GM23338 (cell line): ENCODE measurements at regions not wholly inside any gene's neighbourhood (a gene's known extent, or its start where the extent isn't known, plus 50 kb on each side); places are given as distances from the start of the nearest gene placed in this dataset.

Source experiments
- ATAC-seq: fragments of 200-7000 bp; cut with Tn5 transposase; 3 replicates; pipeline ENCODE4 v1.9.1; 2020
- DNase-seq: peaks from one replicate; pipeline ENCODE4 v3.0.0-alpha.2; 2015; ENCODE audit warnings: low spot score
- H2AFZ ChIP-seq: fragments of 200-600 bp; sonication (generic); 2 replicates; pipeline ENCODE4 v1.8.0; 2016; ENCODE audit warnings: antibody characterized with exemption, mild to moderate bottlenecking, moderate library complexity
- H3F3A ChIP-seq: fragments of 200-600 bp; sonication (generic); replicated peaks from 2 replicates; pipeline ENCODE4 v1.8.0; 2017; ENCODE audit warnings: antibody characterized with exemption, mixed run types, low read depth
- H3K27ac ChIP-seq: fragments of 200-600 bp; sonication (generic); 2 replicates; pipeline ENCODE4 v1.6.1; 2016; ENCODE audit warnings: low read depth
- H3K27me3 ChIP-seq: fragments of 200-600 bp; sonication (generic); 2 replicates; pipeline ENCODE4 v1.8.0; 2016; ENCODE audit warnings: mild to moderate bottlenecking, mixed run types, moderate library complexity; ENCODE audit not compliant: insufficient read depth
- H3K36me3 ChIP-seq: fragments of 200-600 bp; sonication (generic); 2 replicates; pipeline ENCODE4 v1.8.0; 2016; ENCODE audit warnings: mild to moderate bottlenecking; ENCODE audit not compliant: insufficient read depth
- H3K4me1 ChIP-seq: fragments of 200-600 bp; sonication (generic); 2 replicates; pipeline ENCODE4 v1.8.0; 2016; ENCODE audit warnings: mild to moderate bottlenecking, moderate library complexity; ENCODE audit not compliant: insufficient read depth
- H3K4me2 ChIP-seq: fragments of 200-600 bp; sonication (generic); 2 replicates; pipeline ENCODE4 v1.7.1; 2017; ENCODE audit warnings: mixed run types
- H3K4me3 ChIP-seq: fragments of 200-600 bp; sonication (generic); 2 replicates; pipeline ENCODE4 v1.6.1; 2016; ENCODE audit warnings: mixed run types
- H3K79me2 ChIP-seq: fragments of 200-600 bp; sonication (generic); replicated peaks from 2 replicates; pipeline ENCODE4 v1.8.0; 2017; ENCODE audit warnings: mild to moderate bottlenecking; ENCODE audit not compliant: insufficient read depth
- H3K9me2 ChIP-seq: fragments of 200-600 bp; sonication (generic); 2 replicates; pipeline ENCODE4 v1.8.0; 2017; ENCODE audit not compliant: insufficient read depth
- H4K20me1 ChIP-seq: fragments of 200-600 bp; sonication (generic); replicated peaks from 2 replicates; pipeline ENCODE4 v1.8.0; 2017; ENCODE audit warnings: mild to moderate bottlenecking; ENCODE audit not compliant: insufficient read depth
- H3K27ac Mint-ChIP-seq: 2 replicates; pipeline ENCODE4 v1.8.0; 2020; ENCODE audit warnings: inconsistent platforms, mild to moderate bottlenecking, moderate library complexity, mixed read lengths
- H3K27me3 Mint-ChIP-seq: 3 replicates; pipeline ENCODE4 v1.8.0; 2022; ENCODE audit warnings: low read depth, mild to moderate bottlenecking, moderate library complexity, mixed read lengths, inconsistent platforms; ENCODE audit not compliant: insufficient read depth, poor library complexity
- H3K36me3 Mint-ChIP-seq: 3 replicates; pipeline ENCODE4 v1.8.0; 2021; ENCODE audit warnings: low read depth, mild to moderate bottlenecking, inconsistent platforms, moderate library complexity, mixed read lengths
- H3K4me1 Mint-ChIP-seq: 3 replicates; pipeline ENCODE4 v1.8.0; 2020; ENCODE audit warnings: mild to moderate bottlenecking, inconsistent platforms, mixed read lengths
- H3K4me3 Mint-ChIP-seq: 3 replicates; pipeline ENCODE4 v1.8.0; 2021; ENCODE audit warnings: moderate library complexity, mild to moderate bottlenecking, inconsistent platforms, mixed read lengths
- H3K9me3 Mint-ChIP-seq: 3 replicates; pipeline ENCODE4 v1.8.0; 2020; ENCODE audit warnings: moderate library complexity, mild to moderate bottlenecking, inconsistent platforms, mixed read lengths
- CREB1 ChIP-seq: fragments of 250-450 bp; sonication (Bioruptor Pico); IDR thresholded peaks from 2 replicates; pipeline ENCODE4 v1.5.0; 2020; ENCODE audit warnings: low read depth, mild to moderate bottlenecking, moderate library complexity
- EZH2 ChIP-seq: fragments of 200-600 bp; sonication (generic); IDR thresholded peaks from one replicate; pipeline ENCODE4 v1.8.0; 2017; ENCODE audit warnings: antibody characterized with exemption, mild to moderate bottlenecking, low read depth; ENCODE audit not compliant: unreplicated experiment
- EZH2phosphoT487 ChIP-seq: fragments of 200-600 bp; sonication (generic); IDR thresholded peaks from one replicate; pipeline ENCODE4 v1.8.1; 2018; ENCODE audit warnings: antibody characterized with exemption; ENCODE audit not compliant: unreplicated experiment
- JUNB ChIP-seq: IDR thresholded peaks from one replicate; pipeline ENCODE4 v1.6.1; 2016; ENCODE audit warnings: antibody characterized with exemption; ENCODE audit not compliant: unreplicated experiment
- POLR2AphosphoS5 ChIP-seq: IDR thresholded peaks from 2 replicates; pipeline ENCODE4 v1.6.1; 2016; ENCODE audit warnings: antibody characterized with exemption, low read depth
- STAT1 ChIP-seq: IDR thresholded peaks from one replicate; pipeline ENCODE4 v1.6.1; 2016; ENCODE audit warnings: antibody characterized with exemption; ENCODE audit not compliant: unreplicated experiment
- ZNF114 ChIP-seq: fragments of 250-450 bp; sonication (Bioruptor Pico); IDR thresholded peaks from 2 replicates; pipeline ENCODE4 v1.5.0; 2020; ENCODE audit warnings: mild to moderate bottlenecking, moderate library complexity
- ZNF331 ChIP-seq: fragments of 250-450 bp; sonication (Bioruptor Pico); IDR thresholded peaks from 2 replicates; pipeline ENCODE4 v1.5.0; 2020; ENCODE audit warnings: low read depth, mild to moderate bottlenecking, moderate library complexity
- TF ChIP-seq, protein P1 (sequence below), 2 experiments: fragments of 200-600 bp in 1 of 2; sonication (generic) in 1 of 2; conservative IDR thresholded peaks; 2 replicates each; pipeline versions ENCODE4 v1.5.1 to v1.6.1; 2016 to 2017; ENCODE audit warnings: antibody characterized with exemption in 2 of 2, low read depth in 2 of 2, mild to moderate bottlenecking in 2 of 2, moderate library complexity in 1 of 2
- TF ChIP-seq, protein P2 (sequence below): IDR thresholded peaks from one replicate; pipeline ENCODE4 v1.6.1; 2018; ENCODE audit warnings: antibody characterized with exemption; ENCODE audit not compliant: unreplicated experiment

DNA sequence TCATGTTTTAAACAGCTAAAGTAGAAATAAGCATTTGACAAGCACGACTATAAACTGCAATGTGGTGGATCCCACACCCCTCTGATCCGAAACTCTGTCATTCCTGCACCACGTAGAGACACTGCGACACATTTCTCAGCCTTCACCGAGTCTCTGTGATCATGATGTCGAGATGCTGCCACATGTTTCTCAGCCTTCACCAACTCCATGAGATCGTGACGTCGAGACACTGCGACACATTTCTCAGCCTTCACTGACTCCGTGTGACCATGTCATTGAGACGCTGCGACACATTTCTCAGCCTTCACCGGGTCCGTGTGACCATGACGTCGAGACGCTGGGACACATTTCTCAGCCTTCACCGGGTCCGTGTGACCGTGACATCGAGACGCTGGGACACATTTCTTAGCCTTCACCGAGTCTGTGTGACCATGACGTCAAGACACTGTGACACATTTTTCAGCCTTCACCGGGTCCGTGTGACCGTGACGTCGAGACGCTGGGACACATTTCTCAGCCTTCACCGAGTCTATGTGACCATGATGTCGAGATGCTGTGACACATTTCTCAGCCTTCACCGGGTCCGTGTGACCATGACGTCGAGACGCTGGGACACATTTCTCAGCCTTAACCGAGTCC is 143.0 kb downstream of the TTLL2 start (continued):
- TF ChIP-seq, protein P1, sequence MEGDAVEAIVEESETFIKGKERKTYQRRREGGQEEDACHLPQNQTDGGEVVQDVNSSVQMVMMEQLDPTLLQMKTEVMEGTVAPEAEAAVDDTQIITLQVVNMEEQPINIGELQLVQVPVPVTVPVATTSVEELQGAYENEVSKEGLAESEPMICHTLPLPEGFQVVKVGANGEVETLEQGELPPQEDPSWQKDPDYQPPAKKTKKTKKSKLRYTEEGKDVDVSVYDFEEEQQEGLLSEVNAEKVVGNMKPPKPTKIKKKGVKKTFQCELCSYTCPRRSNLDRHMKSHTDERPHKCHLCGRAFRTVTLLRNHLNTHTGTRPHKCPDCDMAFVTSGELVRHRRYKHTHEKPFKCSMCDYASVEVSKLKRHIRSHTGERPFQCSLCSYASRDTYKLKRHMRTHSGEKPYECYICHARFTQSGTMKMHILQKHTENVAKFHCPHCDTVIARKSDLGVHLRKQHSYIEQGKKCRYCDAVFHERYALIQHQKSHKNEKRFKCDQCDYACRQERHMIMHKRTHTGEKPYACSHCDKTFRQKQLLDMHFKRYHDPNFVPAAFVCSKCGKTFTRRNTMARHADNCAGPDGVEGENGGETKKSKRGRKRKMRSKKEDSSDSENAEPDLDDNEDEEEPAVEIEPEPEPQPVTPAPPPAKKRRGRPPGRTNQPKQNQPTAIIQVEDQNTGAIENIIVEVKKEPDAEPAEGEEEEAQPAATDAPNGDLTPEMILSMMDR (conservative IDR thresholded peaks at IDR 0.05; ENCODE audit: low read depth in 2 of 2): no peak
- no peak for TF ChIP-seq JUNB
- TF ChIP-seq EZH2phosphoT487: no peak
- no peak for TF ChIP-seq CREB1

DNA sequence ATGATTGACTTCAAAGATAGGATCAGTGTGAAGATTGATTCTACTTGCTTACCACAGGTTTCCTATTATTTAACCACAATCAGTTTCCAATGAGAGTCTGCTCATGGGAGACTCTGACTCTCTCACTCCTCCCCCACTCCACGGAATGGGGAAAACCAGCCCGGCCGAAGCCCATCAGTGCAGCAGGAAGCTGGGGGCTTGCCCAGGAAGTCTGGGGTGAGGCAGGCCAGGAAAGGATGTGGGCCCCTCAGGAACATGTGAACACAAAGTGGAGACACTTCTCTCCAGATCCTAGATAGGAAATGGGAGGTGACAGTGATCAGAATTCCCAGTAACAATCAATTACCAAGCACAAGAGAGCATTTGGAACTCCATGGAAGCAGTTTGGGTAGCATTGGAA is 144.2 kb downstream of the TTLL2 start:
- Histone ChIP-seq H3K9me2 (0 out of 2 replicates have a peak, but pooled peaks cover 7% of the 10 kb centered on the region), H3F3A (no peaks in the 10 kb centered on the region), H3K4me2 (no peak overlapping the region), H3K4me3 (no peak overlapping the region), H3K27me3 (no peaks in the 10 kb centered on the region), H3K36me3 (no peaks in the 10 kb centered on the region), H3K4me1 (0 out of 2 replicates have a peak, but pooled peaks cover 10% of the 10 kb centered on the region), H2AFZ (0 out of 2 replicates have a peak overlapping the region, but pooled peaks have one; percentile 16), H4K20me1 (no peaks in the 10 kb centered on the region), H3K27ac (no peak overlapping the region), H3K79me2 (no peaks in the 10 kb centered on the region)
- Mint-ChIP-seq H3K9me3 (peaks cover 2% of the 10 kb centered on the region; the same call in 1 of the 3 replicates), H3K27ac (no peak overlapping the region), H3K36me3 (no peaks in the 10 kb centered on the region), H3K27me3 (peaks cover 13% of the 10 kb centered on the region), H3K4me3 (no peak overlapping the region), H3K4me1 (peaks cover 28% of the 10 kb centered on the region)
- TF ChIP-seq CREB1 (no peak), JUNB (no peak), ZNF114 (CRISPR knock-in tag) (no peak), STAT1 (no peak), POLR2AphosphoS5 (no peak)
- TF ChIP-seq, protein P1 (conservative IDR thresholded peaks at IDR 0.05; ENCODE audit: low read depth in 2 of 2): no peak
- peak; percentile 20; the same call in 1 of the 3 replicates for ATAC-seq
- no peak for DNase-seq

DNA sequence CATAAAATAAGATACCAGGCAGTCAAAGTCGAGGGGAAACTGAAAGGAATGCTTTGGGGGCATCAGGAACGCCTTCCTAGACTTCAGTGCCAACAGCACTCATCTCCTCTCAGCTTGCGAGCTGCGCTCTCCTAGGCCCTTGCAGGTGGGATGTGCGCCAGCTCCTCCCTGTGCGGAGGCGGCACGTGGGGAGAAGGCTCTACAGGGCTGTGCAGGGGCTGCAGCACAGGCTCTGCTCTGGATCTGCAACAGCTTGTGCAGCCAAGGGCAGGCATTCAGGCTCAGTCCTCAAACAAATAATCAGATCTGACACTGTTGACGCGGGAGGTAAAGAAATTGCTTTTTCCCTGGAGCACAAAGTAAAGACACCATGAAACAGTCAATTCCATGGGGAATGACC is 144.8 kb downstream of the TTLL2 start:
- no peak overlapping the region for H3K4me2 ChIP-seq
- H3K79me2 ChIP-seq: no peaks in the 10 kb centered on the region
- Mint-ChIP-seq H3K36me3 (no peaks in the 10 kb centered on the region), H3K9me3 (peaks cover 2% of the 10 kb centered on the region; the same call in 1 of the 3 replicates), H3K27me3 (peaks cover 13% of the 10 kb centered on the region), H3K4me3 (no peak overlapping the region), H3K4me1 (peaks cover 29% of the 10 kb centered on the region), H3K27ac (no peak overlapping the region)
- peak overlapping the region; percentile 43; the same call in 1 of the 2 replicates for H2AFZ ChIP-seq
- H3K36me3 ChIP-seq: no peaks in the 10 kb centered on the region
- H3F3A ChIP-seq: no peaks in the 10 kb centered on the region
- 0 out of 2 replicates have a peak, but pooled peaks cover 7% of the 10 kb centered on the region for H3K9me2 ChIP-seq
- H3K4me3 ChIP-seq: no peak overlapping the region
- H4K20me1 ChIP-seq: no peaks in the 10 kb centered on the region
- no peak for DNase-seq
- H3K4me1 ChIP-seq: 0 out of 2 replicates have a peak, but pooled peaks cover 10% of the 10 kb centered on the region
- ATAC-seq: peak; percentile 17; the same call in 1 of the 3 replicates
- H3K27ac ChIP-seq: no peak overlapping the region
- no peaks in the 10 kb centered on the region for H3K27me3 ChIP-seq
- TF ChIP-seq JUNB (no peak), ZNF331 (CRISPR knock-in tag) (no peak), ZNF114 (CRISPR knock-in tag) (no peak), EZH2 (no peak)
- TF ChIP-seq, protein P1 (conservative IDR thresholded peaks at IDR 0.05; ENCODE audit: low read depth in 2 of 2): no peak
- TF ChIP-seq, protein P2, sequence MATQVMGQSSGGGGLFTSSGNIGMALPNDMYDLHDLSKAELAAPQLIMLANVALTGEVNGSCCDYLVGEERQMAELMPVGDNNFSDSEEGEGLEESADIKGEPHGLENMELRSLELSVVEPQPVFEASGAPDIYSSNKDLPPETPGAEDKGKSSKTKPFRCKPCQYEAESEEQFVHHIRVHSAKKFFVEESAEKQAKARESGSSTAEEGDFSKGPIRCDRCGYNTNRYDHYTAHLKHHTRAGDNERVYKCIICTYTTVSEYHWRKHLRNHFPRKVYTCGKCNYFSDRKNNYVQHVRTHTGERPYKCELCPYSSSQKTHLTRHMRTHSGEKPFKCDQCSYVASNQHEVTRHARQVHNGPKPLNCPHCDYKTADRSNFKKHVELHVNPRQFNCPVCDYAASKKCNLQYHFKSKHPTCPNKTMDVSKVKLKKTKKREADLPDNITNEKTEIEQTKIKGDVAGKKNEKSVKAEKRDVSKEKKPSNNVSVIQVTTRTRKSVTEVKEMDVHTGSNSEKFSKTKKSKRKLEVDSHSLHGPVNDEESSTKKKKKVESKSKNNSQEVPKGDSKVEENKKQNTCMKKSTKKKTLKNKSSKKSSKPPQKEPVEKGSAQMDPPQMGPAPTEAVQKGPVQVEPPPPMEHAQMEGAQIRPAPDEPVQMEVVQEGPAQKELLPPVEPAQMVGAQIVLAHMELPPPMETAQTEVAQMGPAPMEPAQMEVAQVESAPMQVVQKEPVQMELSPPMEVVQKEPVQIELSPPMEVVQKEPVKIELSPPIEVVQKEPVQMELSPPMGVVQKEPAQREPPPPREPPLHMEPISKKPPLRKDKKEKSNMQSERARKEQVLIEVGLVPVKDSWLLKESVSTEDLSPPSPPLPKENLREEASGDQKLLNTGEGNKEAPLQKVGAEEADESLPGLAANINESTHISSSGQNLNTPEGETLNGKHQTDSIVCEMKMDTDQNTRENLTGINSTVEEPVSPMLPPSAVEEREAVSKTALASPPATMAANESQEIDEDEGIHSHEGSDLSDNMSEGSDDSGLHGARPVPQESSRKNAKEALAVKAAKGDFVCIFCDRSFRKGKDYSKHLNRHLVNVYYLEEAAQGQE: no peak
